Fibroblast of the aortic adventitia (primary cell): ENCODE measurements at regions not wholly inside any gene's neighbourhood (a gene's known extent, or its start where the extent isn't known, plus 50 kb on each side); places are given as distances from the start of the nearest gene placed in this dataset.
A peak's percentile ranks its signal among the peaks of the same experiment; 100 is the strongest.

Experiments used
- DNase-seq: peaks from one replicate; pipeline ENCODE4 v3.0.0-alpha.2; 2010; ENCODE audit warnings: low read depth
- H3K4me3 ChIP-seq: 2 replicates; pipeline ENCODE4 v1.5.1; 2011; ENCODE audit warnings: low read depth, mild to moderate bottlenecking, control low read depth, low read length, moderate library complexity
- TF ChIP-seq, protein P1 (sequence below): IDR thresholded peaks from 2 replicates; pipeline ENCODE4 v1.5.1; 2011; ENCODE audit warnings: mild to moderate bottlenecking, low read length, control low read depth, inconsistent platforms; ENCODE audit not compliant: insufficient read depth

DNA sequence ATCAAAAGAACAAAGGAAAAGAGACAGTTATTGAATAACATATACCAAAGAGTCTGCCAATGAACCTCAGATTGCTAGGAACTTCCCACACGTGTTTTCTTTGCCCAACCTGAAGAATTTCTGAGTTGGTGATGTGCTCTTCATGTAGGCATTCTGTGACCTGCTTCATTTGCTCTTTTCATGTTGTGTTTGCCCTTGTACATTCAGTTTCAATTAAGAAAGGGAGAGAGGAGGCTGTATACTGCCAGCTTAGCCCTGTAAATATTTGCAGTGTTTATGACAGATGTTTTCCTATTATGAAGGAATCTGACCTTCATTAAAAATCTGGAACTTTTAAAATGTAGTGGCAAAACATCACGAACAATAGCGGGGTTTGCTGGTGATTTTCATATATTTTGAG, 168.5 kb downstream of the GAS1 start:
- DNase-seq, result no peak
- H3K4me3 ChIP-seq, result no peak overlapping the region
- TF ChIP-seq, protein P1, sequence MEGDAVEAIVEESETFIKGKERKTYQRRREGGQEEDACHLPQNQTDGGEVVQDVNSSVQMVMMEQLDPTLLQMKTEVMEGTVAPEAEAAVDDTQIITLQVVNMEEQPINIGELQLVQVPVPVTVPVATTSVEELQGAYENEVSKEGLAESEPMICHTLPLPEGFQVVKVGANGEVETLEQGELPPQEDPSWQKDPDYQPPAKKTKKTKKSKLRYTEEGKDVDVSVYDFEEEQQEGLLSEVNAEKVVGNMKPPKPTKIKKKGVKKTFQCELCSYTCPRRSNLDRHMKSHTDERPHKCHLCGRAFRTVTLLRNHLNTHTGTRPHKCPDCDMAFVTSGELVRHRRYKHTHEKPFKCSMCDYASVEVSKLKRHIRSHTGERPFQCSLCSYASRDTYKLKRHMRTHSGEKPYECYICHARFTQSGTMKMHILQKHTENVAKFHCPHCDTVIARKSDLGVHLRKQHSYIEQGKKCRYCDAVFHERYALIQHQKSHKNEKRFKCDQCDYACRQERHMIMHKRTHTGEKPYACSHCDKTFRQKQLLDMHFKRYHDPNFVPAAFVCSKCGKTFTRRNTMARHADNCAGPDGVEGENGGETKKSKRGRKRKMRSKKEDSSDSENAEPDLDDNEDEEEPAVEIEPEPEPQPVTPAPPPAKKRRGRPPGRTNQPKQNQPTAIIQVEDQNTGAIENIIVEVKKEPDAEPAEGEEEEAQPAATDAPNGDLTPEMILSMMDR, result no peak

DNA sequence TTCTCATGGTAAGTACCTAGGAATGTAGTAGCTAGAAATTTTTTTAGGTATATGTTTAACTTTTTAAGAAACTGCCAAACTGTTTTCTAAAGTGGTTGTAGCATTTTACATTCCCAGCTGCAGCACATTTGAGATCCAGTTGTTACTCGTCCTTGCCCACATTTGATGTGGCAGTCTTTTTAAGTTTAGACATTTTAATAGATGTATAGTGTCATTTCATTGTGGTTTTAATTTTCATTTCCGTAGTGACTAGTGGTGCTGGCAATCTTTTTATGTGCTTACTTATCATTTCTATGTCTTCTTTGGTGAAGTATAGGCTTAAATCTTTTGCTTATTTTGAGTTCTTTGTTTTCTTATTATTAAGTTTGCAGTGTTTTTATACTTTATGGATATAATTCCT, 171.6 kb downstream of the GAS1 start:
- H3K4me3 ChIP-seq, result no peak overlapping the region
- DNase-seq, result no peak
- TF ChIP-seq, protein P1, result no peak

DNA sequence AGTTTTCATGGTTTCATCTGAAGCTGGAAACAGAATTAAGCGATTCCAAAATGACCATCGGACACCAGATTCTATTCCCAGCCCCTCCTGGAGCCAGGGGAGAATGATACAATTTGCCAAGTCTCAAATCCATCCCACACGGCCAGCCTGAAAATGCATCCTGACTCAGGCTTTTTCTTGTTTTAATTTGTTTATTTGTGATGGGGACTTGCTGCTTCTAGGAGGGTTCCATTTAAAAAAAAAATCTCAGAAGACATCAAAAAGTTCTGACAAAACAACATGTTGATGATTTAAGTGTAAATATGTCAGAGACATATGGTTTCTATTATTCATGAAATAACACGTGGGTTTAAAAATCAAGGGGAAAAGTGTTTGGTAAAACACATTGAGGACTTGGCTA, 173.2 kb downstream of the GAS1 start:
- no peak overlapping the region for H3K4me3 ChIP-seq
- TF ChIP-seq, protein P1, result no peak
- DNase-seq, result no peak

DNA sequence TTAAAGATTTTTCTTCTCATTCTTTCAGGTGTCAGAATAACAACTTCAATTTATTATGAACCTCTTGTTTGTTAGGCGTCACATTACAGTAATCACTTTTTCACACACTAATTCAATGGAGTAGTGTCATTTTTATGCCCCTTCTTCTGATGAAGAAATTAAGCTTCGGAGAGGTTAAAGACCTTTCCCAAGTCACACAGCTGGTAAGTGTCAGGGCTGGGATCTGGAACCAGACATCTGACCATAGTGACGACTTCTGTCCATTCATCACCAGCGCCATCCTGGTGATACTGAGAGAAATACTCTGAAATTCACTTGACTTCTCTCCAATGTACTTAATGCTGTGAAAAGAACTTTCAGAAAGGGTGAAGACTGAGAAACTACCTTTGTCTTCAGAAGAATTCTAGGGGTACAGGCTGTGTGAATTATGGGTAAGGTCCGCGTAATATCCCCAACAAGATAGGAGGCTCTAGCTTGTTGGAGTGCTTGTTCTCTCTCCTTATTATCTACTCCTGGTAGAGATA, 173.8 kb downstream of the GAS1 start:
- no peak for DNase-seq
- H3K4me3 ChIP-seq, result no peak overlapping the region
- TF ChIP-seq, protein P1, result no peak

DNA sequence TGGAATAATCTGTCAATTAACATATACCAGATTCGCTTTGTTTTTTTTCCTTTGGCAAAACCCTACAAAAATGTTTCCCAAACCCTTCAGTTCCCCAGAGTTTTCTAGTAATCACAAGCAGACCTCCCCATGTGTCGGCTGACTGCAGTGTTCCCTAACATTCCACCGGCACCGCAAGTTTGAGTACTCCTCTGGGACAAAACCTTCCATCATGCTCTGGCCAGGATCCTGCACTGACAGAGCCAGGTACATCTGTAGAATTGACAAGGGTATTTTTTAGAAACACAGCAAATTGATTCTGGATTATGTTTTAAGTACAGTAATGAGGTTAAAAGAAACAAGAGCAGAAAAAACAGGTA, 174.7 kb downstream of the GAS1 start:
- TF ChIP-seq, protein P1, result no peak
- peak; percentile 46 for DNase-seq
- H3K4me3 ChIP-seq, result no peak overlapping the region

DNA sequence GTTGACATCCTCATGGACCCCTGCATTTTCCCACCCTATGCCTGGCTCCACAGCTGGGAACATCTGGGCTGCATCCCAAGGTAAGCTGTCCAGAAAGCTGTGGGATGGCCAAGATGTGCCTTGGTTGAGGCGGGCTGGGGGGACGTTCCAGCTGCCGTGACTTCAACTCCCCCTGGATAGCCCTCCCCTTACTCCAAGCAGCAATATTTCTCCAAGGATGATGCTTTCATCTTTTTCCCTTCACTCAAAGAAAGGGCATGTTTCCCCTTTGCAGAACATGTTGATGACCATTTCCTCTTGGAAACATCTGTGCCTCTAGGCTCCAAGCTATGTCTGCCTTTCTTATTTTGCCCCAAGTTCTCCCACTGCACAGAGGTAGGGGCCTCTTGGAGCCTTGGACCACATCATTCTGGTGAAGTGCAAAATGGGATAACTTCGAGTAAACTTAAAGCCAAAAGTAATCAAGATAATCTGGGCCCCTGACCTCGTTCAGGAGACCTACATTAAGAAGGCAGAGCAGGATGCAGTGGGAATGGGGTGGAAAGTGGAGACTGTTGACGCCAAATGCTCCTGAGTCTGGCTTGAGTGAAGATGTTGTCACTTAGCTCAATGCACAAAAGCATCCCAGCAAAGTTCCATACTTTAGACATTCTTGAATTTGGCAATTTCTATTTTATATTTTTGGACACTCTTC, 175.2 kb downstream of the GAS1 start:
- H3K4me3 ChIP-seq, result no peak overlapping the region
- no peak for DNase-seq
- TF ChIP-seq, protein P1, result no peak

DNA sequence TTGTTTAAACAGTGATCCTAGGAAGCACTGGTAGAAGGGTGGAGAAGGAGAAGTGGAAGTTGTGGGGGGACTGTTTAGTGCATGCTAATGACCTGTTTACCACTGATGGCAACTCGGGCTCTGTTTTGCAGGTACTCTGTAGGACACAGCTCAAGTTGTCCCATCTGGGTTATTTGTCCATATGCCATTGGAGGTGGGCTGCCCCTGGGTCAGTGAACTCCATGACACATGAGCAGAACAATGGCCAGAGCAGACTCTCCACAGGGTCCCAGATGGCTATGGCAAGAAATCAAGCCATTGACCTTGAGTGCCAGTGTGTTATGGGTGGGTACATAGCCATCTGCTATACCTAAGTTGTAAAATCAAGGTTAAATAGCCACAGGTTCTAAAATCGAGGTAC, 175.9 kb downstream of the GAS1 start:
- no peak overlapping the region for H3K4me3 ChIP-seq
- TF ChIP-seq, protein P1, result no peak
- no peak for DNase-seq
